GM18517 (cell line): ENCODE measurements at regions not wholly inside any gene's neighbourhood (a gene's known extent, or its start where the extent isn't known, plus 50 kb on each side); places are given as distances from the start of the nearest gene placed in this dataset.
A peak's percentile ranks its signal among the peaks of the same experiment; 100 is the strongest.
"Not testable (repeated sequence)": the region's sequence is repeated elsewhere in the genome, so short reads cannot be mapped to it uniquely, and the experiment has no call there.

Source experiments
- ATAC-seq: cut with Tn5 transposase; IDR thresholded peaks from one replicate; pipeline ENCODE4 v1.9.1; 2021; ENCODE audit warnings: mild to moderate bottlenecking, moderate library complexity; ENCODE audit not compliant: unreplicated experiment

DNA sequence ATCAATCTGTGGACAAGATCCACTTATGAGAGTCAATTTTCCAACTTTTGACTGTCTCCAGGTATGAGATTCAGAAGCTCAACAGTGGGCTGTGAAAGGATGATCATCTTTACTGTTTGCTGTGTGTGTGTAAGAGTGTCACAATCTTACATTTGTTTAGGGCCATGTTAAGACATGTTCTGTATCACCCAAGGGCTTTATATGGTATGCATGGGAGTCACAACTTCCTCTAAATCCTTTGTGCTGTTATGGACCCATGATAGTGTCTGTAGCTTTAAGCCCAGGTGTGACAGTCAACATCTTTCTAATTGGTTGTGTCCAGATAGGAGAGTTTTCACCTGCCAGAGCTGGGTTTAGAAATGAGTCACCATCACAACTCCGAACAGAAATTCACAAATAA lies 70.2 kb downstream of the ZNF726 start:
- ATAC-seq = not testable (repeated sequence)

DNA sequence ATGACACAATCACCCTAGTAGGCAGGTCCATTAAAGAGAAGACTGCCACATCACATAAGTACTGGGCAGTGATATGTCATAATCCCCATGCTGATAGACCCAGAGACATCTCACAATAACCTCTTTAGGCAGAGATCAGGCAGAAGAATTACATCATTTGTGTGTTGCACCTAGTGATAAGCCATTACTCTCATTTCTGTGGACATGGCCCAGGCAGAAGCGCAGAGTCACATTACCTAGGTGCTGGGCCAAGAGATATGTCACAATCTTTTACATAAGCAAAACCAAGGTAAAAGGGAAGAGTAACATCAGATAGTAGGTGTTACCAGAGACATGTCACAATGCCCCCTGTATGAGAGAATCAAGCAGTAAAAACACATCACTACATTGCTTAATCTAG lies 71.9 kb downstream of the ZNF726 start:
- no peak for ATAC-seq

DNA sequence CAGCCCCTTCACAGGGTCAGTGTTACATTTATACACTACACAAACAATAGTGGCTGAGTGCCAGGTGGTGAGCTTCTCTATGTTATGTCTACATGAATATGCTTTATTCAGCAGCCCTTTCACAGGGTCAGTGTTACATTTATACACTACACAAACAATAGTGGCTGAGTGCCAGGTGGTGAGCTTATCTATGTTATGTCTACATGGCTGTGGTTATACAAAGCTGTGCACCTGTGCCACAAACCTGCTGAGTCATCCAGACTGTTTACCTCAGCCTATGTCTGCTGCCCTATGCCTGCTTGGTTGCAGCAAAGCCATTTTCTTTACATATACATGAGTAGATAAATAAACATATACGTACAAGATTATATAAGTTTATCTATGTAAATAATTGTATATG lies 76.5 kb downstream of the ZNF726 start:
- no peak for ATAC-seq

DNA sequence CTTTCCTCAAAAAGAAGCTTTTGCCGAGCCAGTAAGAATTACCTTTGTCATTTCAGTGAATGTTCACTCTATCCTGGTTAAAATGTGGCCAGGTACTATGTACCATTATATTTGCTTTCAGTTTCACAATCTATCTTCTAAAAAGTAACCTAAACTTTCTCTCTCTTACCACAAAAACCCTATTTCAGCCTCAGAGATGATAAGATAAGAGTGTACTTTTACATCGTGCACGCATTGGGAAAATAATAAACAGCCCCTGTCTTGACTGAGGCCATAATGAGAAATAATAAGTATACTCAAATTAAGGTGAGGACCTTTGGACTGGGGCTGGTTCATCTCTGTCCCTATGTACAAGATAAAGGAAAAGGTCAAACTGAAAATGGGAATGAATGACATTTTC lies 77.7 kb downstream of the ZNF726 start:
- no peak for ATAC-seq

DNA sequence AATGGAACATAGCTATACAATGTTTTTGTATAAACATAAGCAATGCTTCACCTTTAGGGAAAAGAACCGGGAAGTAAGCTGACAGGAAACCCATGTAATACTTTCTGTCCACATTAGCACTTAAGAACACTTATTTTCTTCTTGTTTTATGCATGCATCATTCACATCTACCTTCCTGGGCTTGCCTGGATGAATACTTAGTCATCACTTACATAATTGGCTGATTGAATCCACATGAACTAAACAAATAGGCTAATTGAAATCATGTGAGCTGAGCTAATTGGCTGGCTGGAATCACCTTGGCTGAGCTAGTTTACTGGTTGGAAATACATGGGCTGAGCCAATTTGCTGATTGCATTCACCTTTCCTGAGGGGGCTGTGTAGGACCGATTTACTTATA lies 78.8 kb downstream of the ZNF726 start:
- no peak for ATAC-seq

DNA sequence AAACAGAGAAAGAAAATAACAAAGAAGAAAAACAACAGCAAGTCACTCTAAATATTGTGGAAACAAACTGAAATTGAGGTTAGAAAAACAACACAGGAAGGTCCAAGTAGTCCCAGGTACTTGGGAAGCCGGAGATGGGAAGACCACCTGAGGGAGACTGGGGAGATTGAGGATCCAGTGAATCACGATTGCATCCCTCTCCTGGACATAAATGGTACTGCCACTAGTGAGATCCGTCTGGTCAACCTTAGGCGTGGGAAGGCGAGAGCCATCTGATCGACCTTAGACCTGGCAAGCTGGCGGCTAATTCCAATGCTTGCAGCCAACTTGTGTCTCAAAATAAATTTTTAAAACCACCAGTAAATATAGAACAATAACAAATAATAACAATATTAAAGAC lies 81.9 kb downstream of the ZNF726 start:
- ATAC-seq = no peak

DNA sequence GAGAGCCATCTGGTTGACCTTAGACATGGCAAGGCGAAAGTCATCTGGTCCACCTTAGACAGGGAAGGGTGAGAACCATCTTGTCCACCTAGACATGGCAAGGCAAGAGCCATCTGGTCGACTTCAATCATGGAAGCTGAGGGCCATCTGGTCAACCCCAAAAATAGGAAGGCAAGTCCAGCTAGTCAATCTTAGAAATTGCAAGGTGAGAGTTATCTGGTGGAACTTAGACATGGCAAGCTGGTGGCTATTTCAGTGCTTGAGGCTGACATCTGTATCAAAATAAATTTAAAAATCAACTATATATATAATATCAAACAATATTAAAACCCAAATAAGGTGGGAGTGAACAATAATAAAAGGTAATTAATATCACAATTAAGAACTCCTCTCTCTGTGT lies 83.9 kb downstream of the ZNF726 start:
- no peak for ATAC-seq

DNA sequence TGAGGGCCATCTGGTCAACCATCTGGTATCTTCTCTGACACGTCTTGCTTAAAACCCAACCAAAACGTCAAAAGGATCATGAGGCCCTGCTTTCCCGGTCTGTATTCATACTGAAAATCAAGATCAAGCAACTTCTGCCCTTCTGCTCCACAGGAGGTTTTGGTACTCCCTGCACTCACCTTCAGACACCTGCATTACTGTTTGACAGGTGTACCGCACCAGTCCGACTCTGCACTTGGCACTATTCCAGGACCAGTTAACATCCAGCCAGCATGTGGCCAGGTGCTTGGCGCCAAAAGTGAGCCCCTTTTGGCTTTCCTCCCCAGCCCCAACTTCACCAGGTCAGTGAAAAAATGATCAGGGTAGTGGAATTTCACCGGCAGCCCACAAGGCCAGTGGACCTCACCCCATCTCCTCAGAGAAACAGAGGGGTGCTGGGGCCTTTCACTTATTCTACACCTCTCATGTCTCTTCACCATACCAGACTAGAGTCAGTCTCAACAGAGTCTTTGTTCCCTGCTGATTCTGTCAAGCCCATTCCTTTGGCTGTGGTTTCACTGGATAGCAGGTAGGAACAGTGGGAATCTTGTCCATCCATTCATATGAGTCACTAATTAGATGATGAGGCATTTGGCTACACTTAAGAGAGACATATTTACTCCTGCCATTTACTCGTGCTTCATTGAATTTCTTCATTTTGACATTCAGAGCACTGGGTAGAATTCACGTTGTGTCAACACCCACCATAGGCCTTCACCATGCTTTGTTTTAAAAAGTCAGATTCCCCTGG lies 85.3 kb downstream of the ZNF726 start:
- no peak for ATAC-seq

DNA sequence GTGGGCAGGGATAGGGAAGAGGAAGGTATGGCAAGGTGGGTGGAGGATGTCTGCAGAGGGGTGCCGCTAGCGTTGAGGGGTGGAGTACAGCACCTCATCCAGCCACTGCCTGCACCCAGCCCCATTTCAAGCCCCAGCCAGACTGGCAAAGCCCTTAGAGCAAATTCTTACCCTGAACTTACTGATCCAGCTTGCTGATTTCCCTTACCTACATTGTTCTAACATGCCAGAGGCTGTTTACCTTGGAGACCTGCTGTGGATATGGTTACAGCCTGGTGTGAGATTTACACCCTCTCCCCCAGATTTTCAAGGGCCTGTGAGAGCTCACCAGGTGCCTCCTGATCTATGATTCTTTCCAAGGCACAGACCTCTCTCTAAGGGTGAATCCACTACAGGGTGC lies 86.0 kb downstream of the ZNF726 start:
- no peak for ATAC-seq

DNA sequence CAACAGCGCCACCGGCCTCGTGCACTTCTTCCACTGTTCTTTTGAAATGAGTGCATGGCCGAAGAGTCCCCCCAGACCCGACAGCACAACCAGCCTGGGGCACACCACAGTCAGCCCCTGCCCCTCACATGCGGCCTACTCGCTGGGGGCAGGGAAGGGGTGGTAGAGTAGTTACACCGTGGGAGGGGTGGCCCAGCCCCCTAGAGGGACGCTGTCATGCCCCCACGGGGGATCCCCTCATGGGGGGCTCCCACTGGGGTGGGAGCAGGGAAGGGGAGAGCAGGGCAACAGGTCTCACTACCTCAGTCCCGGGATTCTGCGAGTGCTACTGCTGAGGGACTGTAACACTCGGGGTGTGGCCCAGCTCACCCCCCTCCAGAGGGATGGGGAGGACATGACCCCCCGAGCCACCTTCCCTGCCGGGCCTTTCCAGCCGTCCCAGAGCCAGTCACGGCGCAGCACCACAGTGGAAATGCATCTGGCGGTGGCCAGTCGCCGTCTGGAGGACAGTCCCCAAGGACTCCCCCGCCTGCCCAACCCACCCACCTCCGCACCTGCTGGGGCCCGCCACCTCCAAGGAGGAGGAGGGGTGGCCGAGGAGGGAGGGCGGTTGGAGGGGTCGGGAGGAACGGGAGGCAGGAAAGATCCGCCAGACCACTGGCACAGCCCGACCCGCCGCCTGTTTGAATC lies 84.6 kb upstream of the ZNF254 start:
- no peak for ATAC-seq

DNA sequence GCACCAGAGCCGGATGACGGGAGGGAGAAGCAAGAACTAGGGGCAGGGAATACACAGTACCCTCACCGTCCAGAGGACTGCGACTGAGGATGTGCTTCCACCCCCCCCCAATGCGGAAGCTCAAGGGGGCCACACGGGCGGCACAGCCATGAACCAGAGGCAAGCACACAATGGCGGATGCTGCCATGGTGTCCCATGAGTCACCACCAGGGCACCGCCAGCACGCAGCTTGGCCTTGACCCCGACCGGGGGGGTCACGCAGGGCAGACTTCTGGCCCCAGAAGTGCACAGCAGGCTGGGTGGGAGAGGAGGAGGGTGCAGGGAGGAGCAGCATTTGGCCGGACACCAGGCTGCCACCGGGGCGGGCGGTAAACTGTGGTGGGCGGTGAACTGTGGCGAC lies 83.5 kb upstream of the ZNF254 start:
- no peak for ATAC-seq

DNA sequence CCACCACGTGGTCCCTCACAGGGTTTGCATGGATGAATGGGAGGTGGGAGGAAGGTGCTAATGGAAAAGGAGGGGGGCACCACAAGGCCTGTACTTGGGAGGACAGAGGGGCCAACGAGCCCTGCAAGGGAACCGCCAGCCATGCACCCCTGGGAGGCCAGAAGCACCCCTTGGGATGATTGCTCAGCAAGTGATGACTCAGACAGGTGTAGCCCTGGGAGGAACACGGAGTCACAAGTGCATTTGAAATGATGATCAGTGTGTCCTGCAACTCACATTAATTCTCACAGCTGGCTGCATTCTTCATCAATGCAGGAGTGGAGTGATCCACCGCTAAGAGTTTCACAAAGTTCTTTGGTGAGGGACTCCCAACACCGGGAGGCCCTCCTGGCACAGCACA lies 82.8 kb upstream of the ZNF254 start:
- no peak for ATAC-seq

DNA sequence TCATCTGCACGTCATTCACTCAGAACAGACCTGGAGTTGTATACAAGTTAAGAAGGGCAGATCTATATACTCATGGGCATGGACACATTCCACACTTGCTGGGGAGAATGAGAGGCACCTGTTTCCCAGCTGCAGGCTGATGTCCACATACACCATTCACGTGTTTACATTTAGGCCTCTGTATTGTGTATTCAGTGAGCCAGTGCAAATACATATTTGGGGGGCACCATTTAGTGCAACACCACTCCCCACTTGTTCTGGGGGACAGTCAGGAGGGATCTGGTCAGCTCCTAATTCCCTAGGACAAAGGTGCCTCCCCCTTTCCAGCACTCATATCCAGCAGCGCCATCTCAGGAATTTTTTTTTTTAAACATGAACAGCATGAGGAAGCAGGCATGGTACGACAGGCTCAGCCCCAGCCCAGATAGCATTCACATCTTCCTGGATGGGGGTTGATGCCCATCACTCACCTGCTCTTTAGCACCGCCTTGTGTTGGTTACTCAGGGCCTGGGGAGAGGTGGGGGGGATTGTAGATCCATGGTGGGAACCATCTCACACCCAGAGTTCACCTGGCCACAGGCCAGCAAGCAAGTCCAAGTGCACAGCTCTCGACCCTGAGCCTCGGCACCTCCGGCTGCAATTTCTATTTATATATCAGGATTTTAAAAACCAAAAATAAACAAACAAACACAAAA lies 56.9 kb upstream of the ZNF254 start:
- no peak for ATAC-seq

DNA sequence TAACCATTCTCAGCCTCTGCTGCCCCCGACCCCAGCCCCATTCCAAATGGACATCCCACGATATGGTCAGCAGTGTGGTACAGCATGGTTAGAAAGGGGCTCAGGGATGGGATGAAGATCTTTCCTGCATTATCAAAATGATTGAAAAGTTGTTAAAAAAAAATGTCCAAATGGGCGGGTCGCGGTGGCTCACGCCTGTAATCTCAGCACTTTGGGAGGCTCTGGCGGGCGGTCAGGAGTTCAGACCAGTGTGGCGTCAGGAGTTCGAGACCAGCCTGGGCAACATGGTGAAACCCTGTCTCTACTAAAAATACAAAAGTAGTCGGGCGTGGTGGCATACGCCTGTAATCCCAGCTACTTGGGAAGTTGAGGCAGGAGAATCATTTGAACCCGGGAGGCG lies 54.3 kb upstream of the ZNF254 start:
- no peak for ATAC-seq

DNA sequence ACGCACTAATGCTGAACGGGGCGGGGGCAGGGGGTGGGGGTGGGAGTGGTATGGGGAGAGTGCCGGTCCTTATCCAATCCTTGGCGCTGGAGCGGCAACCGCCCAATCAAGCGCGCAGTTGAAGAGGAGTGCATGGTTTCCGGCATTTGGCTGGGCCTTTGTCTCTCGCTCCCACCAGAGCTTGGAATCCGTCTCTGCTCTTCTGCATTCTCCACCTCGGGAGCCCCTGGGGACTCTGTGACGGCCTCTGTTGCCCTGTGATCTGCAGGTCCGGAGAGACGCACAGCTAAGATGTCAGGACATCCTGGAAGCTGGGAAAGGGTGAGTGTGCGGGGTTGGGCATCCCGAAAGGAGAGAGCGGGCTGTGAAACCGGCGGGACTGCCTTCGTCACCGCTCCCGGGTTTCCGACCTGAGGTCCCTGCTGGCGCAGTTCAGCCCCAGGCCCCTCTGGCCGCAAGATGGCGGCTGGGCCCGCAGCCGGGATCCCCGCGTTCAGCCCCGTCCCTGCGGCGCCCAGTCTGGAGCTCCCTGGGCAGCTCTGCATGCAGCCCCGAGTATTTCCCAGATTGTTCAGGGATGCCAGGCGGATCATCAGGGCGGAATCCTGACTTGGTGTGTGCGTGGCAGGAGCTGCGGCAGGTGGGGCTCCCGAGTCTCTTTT lies 53.6 kb upstream of the ZNF254 start:
- peak; percentile 87 for ATAC-seq

DNA sequence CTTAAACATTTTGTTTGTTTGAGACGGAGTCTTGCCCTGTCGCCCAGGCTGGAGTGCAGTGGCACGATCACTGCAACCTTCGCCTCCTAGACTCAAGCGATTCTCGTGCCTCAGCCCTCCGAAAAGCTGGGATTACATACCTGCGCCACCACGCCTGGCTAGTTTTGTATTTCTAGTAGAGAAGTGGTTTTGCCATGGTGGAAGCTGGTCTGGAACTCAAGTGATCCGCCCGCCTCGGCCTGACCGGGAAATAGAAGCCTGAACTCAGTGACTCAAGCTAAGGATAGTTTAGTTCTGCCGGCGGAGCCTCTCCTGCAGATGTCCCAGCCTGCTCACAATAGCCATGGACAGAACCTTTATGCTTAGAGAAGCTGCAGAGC lies 53.0 kb upstream of the ZNF254 start:
- ATAC-seq = peak; percentile 43

DNA sequence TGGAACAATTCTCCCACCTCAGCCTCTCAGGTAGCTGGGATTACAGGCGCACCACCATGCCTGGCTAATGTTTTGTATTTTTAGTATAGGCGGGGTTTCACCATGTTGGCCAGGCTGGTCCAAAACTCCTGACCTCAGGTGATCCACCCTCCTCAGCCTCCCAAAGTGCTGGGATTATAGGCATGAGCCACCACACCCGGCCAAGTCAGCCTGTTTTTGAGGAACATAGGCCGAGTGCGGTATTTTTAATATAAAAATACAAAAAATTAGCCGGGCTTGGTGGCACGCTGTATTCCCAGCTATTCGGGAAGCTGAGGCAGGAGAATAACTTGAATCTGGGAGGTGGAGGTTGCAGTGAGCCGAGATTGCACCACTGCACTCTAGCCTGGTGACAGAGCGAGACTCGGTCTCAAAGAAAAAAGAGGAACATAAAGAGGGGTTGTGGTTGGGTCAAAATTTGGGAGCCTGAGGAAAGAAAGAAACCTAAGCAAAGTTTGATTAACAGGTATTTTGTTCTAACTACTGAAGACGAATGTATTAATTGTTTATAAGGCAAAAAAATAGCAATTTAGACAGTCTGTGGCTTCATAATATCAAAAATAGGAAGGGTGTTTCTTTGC lies 51.6 kb upstream of the ZNF254 start:
- not testable (repeated sequence) for ATAC-seq
